HG03432 (cell line): ENCODE measurements at regions not wholly inside any gene's neighbourhood (a gene's known extent, or its start where the extent isn't known, plus 50 kb on each side); places are given as distances from the start of the nearest gene placed in this dataset.
"Not testable (repeated sequence)": the region's sequence is repeated elsewhere in the genome, so short reads cannot be mapped to it uniquely, and the experiment has no call there.

ENCODE experiments used
- ATAC-seq: cut with Tn5 transposase; IDR thresholded peaks from one replicate; pipeline ENCODE4 v1.9.1; 2021; ENCODE audit warnings: mild to moderate bottlenecking, moderate library complexity; ENCODE audit not compliant: unreplicated experiment

- no peak for ATAC-seq
These were observed 282.1 kb downstream of the SHOX start for GRCh38 chrX:912677-913076.

DNA sequence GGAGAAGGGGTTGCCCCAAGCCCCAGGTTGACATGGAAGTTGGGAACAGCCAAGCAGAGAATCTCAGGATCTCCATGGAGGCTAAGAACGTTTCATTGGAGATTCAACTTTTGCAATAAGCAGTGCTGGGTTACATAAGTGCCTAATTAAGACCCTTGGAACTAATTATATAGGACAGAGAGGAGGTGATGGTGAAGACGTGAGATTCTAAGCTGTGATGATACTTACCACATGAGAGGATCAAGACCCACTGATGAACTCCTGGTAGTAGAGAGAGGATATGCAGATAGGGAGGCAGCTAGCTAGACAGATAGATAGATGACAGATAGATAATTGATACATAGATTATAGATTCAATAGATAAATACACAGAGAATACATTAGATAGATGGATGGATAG, 278.5 kb downstream of the SHOX start:
- not testable (repeated sequence) for ATAC-seq

DNA sequence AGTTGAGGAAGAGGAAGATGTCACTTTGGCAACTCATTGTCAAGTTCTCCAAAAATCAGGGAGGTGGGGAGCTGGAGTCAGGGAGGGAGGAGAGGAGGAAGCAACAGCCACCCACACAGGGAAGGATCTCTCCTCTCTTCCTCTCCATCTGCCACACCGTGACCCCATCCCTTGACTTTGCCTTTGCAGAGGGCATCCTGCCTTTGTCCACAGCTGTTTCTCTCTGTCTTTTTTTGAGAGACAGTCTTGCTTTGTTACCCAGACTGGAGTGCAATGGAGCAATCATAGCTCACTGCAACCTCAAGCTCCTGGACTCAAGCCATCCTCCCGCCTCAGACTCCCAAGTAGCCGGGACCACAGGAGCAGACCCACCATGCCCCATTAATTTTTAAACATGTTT, 276.0 kb downstream of the SHOX start:
- ATAC-seq = no peak

GRCh38 chrX:905848-906566, 275.4 kb downstream of the SHOX start:
- no peak for ATAC-seq

DNA sequence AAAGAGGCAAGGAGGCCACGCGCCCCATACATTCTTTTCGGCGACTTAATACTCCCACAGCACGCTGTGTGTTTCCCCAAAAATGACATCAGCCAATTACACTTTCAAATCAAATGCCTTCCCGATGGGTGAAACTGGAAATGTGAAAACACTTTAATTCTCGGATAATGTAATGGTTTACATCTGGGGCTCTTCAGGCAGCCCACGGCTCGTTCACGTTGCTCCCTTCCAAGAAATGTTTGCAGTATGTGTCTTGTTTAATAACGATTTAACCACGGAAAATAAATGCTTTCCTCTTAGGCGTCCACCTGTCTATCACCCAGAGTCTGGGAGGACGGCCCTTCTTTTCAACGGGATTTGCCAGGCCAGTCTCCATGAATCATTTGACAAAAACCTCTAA, 272.5 kb downstream of the SHOX start:
- no peak for ATAC-seq

GRCh38 chrX:896256-896655, 265.7 kb downstream of the SHOX start:
- no peak for ATAC-seq

- ATAC-seq = no peak
These were observed 259.5 kb downstream of the SHOX start for GRCh38 chrX:889966-890651.

DNA sequence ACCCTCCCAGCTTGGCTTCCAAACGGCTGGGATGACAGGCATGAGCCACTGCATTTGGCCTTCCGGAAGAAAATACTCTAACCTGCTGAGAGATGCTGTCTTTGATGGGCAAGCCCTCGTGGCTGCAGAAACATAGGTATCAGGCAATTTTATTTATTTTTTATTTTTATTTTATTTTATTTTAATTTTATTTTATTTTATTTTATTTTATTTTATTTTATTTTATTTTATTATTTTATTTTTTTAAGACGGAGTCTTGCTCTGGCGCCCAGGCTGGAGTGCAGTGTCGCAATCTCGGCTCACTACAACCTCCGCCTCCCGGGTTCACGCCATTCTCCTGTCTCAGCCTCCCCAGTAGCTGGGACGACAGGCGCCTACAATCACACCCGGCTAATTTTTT, 257.1 kb downstream of the SHOX start:
- not testable (repeated sequence) for ATAC-seq

DNA sequence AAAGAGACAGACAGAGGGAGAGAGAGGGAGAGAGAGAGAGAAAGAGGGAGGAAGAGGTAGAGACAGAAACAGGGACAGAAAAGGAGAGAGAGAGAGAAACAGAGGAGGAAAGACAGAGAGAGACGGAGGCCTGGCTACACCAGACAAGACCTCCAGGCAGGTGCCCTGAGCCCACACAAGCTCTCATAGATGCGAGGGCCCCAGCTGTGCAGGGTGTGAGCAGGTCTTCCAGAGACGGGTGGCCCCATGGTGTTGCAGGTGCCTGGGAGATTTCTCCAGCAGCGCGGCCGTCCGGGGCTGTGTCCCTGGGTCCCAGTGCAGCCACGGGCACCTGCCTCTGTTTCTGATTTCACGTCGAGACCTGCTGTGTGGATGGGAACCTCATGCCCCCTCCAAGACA, 253.0 kb downstream of the SHOX start:
- no peak for ATAC-seq

DNA sequence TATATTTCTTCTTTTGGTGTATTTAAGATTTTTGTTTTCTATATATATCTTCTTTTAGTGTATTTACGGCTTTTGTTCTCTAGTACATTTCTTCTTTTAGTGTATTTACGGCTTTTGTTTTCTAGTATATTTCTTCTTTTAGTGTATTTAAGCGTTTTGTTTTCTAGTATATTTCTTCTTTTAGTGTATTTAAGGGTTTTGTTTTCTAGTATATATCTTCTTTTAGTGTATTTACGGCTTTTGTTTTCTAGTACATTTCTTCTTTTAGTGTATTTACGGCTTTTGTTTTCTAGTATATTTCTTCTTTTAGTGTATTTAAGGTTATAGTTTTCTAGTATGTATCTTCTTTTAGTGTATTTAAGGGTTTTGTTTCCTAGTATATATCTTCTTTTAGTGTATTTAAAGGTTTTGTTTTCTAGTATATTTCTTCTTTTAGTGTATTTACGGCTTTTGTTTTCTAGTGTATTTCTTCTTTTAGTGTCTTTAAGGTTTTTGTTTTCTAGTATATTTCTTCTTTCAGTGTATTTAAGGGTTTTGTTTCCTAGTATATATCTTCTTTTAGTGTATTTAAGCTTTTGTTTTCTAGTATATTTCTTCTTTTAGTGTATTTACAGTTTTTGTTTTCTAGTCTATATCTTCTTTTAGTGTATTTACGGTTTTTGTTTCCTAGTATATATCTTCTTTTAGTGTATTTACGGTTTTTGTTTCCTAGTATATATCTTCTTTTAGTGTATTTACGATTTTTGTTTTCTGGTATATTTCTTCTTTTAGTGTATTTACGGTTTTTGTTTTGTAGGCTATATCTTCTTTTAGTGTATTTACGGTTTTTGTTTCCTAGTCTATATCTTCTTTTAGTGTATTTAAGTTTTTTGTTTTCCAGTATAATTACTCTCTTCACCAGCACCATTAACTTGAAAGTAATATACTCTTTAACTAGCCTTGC, 249.4 kb downstream of the SHOX start:
- ATAC-seq = not testable (repeated sequence)

DNA sequence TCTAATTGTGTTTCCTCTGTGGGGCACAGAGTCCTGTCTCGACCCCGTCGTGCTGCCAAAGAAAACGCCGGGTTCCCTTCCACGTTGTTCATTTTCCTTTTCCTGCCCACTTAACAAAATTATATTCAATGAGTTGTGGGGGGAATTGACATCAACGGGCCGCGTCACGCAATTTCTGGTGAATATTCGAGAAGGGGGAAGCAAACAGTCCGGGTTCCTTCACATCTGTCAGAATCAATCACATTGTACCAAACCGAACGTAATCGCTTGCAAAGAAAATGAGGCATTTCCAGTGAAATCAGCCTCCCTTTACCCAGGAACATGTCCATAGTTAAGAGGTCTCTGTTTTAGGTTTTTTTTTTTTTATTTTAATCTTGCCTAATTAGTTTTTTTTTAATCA, 243.5 kb downstream of the SHOX start:
- no peak for ATAC-seq

DNA sequence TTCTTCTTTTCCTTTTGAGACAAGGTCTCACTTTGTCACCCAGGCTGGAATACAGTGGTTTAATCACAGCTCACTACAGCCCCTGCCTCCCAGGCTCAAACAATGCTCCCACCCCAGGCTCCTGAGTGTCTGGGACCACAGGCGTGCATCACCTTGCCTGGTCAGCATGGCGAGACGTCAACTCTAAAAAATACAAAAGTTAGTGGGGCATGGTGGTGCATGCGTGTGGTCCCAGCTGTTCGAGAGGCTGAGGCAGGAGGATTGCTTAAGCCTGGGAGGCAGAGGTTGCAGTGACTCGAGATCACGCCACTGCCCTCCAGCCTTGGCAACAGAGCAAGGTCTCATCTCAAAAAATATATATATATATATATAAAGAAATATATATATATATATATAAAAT, 242.4 kb downstream of the SHOX start:
- no peak for ATAC-seq

DNA sequence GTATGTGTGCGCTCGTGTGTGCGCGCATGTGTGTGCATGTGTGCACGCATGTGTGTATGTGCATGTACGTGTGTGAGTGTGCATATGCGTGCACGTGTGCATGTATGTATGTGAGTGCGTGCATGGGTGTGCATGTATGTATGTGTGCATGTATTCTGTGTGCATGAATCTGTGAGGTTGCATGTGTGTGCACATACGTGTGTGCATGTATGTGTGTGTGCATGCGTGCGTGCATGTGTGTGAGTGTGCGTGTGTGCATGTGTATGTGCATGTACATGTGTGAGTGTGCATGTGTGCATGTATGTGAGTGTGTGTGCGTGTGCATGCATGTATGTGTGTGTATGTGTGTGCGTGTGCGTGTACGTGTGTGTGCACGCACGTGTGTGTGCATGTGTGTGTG, 241.5 kb downstream of the SHOX start:
- no peak for ATAC-seq

- ATAC-seq = no peak
These were observed 241.0 kb downstream of the SHOX start for GRCh38 chrX:871626-872025.

DNA sequence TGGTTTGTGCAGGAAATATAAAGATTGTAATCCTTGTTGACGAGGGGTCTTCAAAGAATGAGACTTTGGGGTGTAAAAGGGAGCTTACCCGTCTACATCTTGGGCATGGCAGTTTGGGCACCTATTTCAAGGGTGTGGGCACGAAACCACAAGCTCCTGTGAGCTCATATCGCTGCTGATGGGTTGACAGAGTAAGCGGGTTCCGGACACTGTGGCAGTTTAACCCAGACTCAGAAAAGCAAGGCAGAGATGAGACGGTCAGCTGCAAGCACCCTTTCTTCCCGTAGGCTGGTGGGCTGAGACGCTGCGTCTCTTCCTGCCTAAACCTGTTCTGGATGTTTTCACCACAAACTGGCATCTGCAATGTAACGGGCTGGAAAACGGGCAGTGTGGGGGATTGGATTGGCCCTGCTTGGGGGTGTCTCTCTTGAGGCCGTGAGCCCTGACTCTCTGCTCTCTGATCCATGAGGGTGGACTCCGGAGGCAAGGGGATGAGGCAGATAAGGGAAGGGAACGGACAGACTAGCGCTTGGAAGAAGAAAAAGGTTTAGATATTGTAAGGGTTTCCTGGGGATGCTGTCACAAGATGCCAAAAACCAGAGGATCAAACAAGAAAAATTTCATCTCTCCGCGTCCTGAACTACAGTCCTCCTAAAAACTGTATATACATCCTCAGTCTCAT, 237.5 kb downstream of the SHOX start:
- ATAC-seq = no peak

- ATAC-seq = no peak
These were observed 236.9 kb downstream of the SHOX start for GRCh38 chrX:867502-867901.

DNA sequence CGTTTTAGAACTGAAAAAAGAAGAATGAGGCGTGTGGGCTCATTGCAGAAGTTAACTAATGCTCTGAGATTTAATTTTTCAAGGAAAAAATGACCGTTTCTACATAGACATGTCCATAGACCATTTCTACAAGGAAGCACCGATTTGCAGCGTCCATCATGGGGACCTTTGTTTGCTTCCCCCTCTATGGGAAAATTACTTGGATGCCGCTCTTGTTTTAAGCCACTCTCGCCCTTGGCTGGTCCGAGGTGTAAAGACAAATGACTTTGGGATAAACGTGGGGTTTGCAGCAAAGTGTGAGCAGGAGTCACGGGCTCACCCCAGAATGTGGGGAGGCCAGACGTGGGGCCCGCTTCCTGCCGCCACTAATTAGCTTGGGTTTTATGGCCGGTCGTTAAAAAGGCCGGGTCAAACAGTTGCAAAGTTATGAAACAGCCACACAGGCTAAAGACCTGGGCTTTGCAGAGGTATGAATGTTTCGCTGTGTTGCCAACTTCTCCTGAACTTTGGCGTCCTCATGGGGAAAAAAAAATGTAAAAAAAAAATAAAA, 235.9 kb downstream of the SHOX start:
- no peak for ATAC-seq

DNA sequence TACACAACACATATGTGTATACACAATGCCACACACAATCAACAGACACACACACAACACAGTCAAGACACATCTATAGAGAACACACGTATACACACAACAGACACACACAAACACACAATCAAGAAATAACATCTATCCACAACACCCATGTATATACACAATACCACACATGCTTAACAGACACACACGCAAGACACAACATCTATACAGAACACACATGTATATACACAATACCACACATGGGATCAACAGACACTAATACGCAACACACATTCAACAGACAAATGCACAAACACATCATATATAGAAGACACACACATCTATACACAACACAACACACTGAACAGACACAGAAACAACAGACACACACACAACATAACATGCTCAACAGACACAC, 234.8 kb downstream of the SHOX start:
- no peak for ATAC-seq

GRCh38 chrX:861921-862320, 231.3 kb downstream of the SHOX start:
- no peak for ATAC-seq

GRCh38 chrX:861340-861890, 230.8 kb downstream of the SHOX start:
- ATAC-seq = no peak
